ENCODE measurements at regions not wholly inside any gene's neighbourhood (a gene's known extent, or its start where the extent isn't known, plus 50 kb on each side); places are given as distances from the start of the nearest gene placed in this dataset.
"Not testable (repeated sequence)": the region's sequence is repeated elsewhere in the genome, so short reads cannot be mapped to it uniquely, and the experiment has no call there.

DNA sequence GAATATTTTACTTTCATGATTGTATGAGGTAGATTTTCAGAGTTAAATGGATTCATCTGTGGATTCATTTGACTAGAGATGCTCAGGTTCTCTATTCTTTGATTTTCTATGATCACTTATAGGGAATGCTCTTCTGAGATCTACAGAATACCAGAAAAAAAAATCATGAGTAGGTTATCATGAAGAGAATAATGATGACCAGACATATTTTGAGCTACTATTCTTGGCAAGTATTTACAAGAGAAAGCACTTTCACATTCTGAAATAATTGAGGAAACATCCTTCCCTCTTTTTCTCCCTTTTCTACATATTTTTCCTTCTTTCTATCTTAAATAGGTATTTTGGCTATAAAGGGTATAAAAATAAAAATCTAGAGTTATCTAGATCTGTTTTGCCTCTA is 543.0 kb upstream of the TUSC1 start:
- DNase-seq = no peak

DNA sequence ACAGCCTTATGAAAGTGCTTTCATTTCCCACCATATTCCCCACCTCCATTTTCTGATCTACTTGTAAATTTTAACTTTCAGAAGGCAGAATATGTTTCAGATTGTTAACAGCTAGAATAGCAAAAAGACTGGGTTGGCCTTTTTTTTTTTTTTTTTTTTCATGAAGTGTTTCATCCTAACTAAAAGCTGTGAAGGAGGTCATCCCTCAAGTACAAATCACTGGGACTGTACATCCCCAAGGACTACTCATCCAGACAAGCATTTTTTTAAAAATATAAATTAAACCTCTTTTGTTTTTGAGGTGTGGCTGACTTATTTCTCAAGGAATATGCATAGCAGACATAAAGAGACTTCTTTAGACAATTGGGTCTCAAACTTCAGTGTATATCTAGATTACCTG is 542.1 kb upstream of the TUSC1 start:
- DNase-seq = no peak

DNA sequence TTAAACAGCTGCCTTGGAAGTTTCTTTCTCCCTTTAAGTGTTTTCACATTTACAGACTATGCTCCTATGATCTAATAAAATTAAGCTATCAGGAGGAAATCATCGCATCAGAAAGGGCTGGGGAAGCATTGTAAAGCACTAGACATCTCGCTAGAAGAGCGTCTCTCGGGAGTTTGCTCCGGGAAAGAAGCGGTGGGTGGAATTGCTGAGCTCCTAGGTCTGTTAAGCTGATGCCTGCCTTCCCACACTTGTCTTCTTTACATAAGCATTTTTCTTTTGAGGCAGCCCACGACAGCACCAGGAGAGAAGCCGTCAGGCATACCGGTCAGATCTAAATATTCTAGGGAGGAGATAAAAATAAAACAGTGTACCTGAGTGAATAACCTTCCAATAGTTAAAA is 541.7 kb upstream of the TUSC1 start:
- DNase-seq = no peak

DNA sequence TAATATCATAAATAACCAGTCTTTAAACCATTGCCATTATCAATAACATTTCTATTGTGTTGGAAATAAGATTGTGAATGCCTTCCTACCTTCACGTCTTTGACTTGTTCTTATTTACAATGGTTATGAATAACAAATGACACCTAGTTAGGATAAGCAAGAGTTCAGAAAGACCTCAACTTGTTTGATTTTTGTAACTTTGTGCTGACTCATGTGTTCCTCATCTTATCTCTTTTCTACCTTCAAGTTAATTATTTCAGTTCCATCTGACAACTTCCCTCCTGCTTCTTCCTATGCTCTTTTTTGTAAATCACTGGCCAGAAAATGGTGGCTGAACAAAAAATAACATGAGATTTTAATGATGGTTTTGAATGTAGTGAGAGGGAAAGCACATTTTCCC is 538.5 kb upstream of the TUSC1 start:
- no peak for DNase-seq

DNA sequence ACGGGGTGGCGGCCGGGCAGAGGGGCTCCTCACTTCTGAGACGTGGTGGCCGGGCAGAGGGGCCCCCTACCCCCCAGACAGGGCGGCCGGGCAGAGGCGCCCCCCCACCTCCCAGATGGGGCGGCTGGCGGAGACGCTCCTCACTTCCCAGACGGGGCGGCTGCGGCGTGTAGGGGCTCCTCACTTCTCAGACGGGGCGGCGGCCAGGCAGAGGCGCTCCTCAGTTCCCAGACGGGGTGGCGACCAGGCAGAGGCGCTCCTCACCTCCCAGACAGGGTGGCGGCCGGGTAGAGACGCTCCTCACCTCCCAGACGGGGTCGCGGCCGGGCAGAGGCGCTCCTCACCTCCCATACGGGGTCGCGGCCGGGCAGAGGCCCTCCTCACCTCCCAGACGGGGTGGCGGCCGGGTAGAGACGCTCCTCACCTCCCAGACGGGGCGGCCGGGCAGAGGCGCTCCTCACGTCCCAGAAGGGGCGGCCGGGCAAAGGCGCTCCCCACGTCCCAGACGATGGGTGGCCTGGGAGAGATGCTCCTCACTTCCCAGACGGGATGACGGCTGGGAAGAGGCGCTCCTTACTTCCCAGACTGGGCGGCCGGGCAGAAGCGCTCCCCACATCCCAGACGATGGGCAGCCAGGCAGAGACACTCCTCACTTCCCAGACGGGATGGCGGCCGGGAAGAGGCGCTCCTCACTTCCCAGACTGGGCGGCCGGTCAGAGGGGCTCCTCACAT is 536.6 kb upstream of the TUSC1 start:
- DNase-seq = not testable (repeated sequence)

DNA sequence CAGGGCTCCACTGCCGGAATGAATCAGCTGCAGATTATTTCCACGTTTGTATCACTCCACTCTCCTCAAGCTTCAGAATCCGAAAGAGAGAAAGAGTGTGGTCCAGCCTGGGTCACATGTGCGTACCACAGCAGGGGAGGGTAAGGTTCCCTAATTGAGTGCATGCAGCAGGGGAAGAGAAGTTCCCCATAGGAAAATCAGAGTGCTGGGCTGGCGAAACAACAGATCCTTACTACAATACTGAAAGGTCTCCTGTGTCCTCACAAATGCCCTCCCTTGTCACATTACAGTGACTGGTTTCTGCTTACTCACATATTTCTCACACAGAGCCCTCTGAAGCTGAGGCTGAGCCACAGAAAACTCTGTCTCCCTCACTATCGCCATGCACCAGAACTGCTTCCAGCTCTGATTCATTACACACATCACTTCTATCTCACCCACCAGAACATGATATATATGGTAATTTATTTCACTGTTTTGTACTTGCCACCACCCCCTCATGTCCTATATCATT is 532.2 kb upstream of the TUSC1 start:
- DNase-seq = peak; percentile 47

DNA sequence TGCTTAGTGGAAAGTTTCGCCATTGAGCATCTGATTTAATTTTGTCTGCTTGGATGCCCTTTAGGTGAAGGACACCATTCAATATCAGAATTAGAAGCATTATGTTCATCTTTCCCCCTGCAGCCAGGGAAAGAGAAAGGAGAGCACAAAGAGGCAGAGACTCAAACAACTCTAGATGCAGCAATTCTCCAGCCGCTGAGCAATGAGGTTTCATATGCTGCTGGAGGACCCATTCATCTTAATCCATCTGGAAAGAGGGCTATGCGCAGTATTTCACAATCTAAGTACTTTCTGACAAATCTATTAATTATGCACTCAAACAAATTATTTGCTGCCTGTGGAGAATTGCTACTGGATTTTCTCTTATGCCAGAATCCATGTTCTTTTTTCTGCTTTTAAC is 527.0 kb upstream of the TUSC1 start:
- DNase-seq = peak; percentile 11

DNA sequence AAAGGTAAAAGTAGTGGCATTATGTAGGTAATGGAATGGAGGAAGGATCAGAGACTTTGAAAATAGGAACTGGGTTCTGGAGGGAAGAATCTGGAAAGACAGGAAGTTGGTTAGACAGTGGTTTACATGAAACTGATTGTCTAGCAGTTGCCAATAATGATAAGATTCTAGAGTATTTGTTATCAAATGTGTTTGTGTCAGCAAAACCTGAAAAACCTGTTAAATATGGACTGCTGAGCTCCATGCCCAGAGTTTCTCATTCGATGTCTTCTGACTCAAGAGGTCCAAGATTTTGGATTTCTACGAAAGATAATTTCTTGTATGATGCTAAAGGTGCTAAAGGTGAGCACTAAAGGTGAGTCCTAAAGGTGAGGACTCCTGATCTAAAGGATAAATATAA is 515.0 kb upstream of the TUSC1 start:
- DNase-seq = no peak

DNA sequence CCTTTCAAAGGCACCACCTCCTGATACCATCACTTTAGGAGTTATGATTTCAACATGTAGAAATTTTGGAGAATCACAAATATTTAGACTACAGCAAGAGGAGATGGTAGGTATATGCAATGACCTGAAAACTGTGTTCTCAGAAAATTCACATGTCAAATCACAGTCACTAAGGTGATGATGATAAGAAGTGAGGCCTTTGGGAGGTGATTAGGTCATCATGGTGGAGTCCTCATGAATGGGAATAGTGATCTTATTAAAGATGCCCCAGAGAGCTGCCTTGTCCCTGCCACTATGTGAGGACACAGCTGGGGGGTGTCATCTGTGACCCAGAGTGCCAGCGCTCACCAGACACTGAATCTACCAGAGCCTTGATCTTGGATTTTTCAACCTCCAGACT is 513.5 kb upstream of the TUSC1 start:
- DNase-seq = no peak

DNA sequence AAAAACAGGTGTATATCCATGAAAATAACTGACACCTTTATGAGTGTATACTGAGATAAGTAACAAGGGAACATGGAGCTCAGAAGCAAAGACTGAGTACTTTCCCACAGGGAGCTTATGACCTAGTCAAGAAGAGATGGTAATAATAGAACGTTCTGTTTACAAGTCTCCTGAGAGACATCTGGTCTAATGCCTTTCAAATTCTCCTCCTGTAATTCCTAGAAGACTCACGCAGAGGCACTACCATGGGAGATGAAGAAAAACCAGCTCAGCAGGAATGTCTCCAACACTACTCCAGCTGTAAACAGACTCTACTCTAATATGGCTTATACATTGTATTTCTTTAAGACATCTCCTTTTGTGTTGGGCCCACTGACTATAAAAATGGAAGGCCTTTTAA is 503.6 kb upstream of the TUSC1 start:
- DNase-seq = no peak

DNA sequence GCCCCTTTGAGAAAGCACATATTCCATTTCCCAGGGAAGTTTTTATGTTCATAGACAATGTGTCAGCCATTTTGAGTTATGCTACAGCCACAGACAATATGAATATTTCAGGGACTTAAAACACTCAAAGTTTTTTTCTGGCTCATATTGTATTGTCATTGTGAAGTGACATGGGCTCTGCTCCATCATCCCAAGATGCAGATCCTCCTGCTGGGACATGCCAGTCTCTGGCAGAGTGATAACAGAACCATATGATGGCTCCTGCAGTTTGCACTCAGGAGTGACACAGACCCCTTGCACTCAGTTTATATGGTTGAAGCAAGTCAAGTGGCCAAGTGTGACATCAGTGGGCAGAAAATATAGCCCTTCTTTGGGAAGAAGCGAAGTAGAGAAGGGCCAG is 498.4 kb upstream of the TUSC1 start:
- no peak for DNase-seq

DNA sequence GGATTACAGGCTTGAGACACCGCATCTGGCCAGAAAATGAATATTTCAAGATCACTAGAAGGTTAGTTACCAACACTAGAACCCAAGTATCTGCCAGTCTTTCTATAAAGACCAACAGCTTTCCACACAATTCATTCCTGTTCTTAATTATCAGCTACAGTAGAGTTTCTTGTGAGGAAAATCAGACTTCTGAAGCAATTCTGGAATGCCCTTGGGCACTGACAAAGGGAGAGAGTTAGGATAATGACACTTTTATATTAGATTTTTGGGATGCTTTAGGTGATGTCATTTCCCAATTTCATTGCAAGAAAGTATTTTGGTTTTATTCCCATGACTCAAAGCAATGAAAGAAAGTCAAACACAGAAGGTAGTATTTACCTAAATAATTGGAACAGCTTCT is 497.0 kb upstream of the TUSC1 start:
- peak; percentile 81 for DNase-seq

DNA sequence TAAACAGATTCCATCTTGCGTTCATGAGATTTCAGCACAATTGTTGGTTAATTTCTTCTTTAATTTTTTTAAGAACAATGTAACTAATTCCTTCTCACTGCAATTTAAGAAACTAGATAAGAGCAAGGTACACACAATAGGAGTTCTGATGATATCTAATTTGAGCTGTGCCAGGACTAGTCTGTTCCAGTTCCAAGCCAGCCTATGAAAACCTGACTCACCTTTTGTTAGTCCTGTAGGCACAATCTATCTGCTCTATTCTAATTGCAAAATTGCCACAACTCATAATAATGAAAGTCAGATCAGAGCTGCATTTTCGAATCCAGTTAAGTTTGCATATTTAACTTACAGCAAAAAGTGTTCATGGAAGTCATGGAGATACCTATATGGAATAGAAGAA is 494.1 kb upstream of the TUSC1 start:
- DNase-seq = no peak

DNA sequence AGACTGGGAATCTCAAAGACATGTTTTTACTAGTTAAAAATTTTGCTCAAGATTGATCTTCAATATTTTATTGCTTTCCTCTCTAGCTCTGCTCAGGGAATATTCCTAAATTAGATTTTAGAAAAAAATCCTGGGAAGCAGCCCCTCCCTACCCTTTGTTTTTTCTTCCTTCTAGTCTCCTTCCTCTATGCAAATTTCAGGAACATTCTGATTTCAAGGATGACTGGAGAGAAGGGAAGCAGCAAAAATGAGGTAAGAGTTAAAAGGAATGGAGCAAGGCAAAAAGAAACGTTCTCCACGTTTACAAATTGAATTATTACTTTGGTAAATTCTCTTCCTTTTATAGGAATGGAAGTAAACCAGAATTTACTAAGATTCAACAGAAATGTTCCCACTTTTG is 493.4 kb upstream of the TUSC1 start:
- DNase-seq = no peak

DNA sequence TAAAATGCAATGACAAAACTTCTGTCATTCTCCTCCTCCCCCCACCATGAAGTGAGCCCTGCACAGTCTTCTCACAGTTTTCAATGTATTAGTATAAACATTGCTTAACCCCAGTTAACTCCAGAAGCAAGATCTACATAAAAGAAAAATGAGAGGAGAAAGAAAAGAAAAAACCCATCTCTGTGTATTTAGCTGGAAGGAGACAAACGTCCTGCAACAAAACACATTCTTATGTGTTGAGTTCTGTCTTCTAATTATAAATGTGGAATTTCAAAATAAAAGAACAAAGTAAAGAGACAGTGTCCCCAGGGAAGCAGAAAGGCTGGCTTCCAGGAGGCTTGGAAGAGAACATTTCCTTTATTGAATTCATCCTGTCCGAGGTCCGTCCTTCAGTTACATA is 491.9 kb upstream of the TUSC1 start:
- peak; percentile 74 for DNase-seq

DNA sequence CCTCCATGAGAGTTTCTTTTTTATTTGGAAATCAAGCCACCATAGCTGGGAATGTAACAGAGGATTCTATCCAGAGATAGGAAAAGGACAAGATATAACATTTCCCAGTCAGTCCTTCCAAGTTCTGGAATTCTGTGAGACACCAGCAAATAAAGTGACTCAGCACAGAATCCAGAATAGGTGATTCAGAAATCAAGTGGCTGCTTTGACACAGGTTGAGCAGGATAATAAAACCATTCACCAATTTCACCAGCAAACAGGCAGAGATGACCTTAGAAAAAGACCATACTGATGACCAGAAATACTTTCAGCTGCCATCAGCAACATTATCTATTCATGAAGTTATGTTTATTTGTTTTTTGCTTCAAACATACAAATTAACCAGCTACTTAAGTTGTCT is 491.5 kb upstream of the TUSC1 start:
- DNase-seq = peak; percentile 46

DNA sequence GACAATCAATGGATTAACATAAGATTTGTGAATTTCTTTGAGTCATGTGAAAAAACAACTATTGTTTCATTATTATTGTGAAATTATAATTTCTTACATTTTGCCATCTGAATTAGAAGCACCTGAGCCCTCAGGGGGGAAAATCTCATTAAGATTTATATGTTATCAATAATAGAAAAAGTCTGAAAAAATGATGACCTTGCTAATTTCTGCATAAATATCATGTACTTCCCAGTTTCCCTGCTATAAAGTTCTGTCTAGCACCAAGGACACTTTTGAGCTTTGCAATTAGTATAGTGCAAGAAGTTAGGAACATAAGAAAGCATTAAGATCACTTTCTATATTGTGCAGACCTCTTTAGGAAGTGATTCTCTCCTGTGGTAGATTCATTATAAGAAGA is 488.3 kb upstream of the TUSC1 start:
- DNase-seq = no peak

DNA sequence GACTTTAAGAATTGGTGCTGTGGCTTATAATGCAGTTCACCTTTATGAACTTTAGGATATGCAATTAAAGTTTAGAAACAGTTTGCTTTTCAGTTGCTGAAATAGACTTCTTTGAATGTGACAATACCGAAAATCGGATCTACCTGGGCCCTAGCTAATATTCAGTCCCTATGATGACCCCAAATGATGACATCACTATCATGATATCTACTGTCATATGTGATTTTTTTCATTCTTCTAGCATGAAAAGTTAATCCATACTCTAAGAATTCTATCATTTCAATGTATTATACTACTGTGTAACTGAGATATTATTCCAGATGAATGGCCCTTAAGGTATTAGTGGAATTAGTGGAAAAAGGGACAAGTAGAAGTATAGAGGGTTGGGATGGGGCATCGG is 487.2 kb upstream of the TUSC1 start:
- DNase-seq = no peak

DNA sequence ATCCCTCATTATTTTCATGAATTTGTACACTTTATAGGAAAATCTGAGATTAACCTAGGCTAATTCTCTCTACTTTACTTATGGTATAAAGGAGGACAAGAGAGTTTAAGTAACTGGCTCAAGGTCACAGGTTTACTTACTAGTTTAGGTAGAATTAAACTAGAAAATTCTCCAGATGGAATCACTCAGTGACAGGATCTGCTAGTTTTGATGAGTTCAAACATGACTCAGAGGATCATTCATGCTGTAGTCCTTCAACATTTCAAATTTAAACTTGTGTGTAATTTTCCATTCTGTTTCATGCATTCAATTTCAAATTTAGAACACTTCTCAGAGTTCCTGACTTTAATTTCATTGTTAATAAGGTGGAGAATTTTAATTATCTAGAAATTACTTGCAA is 485.7 kb upstream of the TUSC1 start:
- peak; percentile 54 for DNase-seq

DNA sequence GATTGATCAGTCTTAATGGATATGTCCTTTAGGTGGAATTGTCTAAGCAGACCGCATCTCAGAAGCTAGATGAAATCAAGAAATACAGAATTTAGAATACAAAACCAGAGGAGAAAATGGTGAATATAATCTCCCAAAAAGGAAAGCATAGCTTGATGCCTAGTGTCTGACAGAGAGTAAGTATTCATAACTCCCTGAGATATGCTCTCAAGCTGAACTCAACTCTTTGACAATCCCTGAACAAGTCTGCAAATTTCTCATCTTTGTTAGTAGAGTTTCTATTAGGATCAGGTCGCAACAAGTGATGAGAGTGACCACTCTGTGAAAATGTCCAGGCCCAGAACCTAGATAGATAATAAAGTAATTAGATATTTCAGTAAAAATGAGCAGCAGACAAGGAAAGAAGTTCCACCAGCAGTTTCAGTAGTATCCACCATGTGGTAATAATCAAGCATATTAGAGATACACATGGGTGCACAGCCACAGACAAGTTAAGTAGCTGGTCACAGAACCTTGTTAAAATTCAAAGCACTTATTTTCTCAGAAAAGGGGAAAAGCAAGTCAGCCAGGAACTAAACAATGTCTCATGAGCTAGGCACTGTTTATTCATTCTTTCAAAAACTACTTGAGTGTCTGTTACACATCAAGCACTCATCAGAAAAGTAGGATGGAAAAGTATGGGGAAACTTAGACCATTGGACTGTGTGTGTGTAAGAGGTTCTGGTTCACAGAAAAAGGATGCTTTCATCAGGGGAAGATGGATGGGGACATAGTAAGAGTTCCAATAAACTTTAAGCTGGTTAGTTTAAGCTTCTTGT is 481.5 kb upstream of the TUSC1 start:
- DNase-seq = peak; percentile 35

DNA sequence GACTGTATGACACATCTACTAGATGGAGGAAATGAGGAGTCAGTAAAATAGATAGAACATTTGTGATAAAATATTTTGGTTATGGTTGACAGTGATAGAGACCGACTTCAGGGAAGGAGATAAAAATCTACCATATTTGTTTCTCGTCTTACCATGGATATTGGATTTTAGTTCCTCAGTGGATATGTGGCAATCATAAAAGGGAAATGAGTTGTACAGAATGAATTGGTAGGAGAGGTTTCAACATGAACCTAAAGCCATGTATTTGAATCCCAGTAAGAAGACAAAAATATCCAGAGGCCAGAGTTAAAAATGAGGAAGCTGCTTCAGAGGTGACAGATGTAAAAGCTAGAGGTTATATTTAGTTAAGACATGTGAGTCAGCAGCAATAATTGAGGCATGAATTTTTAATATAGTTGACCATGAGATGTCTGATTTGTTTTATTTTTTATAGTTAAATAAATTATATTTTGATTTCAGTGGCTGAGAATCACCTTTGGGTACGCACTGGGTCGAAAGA is 480.4 kb upstream of the TUSC1 start:
- no peak for DNase-seq

DNA sequence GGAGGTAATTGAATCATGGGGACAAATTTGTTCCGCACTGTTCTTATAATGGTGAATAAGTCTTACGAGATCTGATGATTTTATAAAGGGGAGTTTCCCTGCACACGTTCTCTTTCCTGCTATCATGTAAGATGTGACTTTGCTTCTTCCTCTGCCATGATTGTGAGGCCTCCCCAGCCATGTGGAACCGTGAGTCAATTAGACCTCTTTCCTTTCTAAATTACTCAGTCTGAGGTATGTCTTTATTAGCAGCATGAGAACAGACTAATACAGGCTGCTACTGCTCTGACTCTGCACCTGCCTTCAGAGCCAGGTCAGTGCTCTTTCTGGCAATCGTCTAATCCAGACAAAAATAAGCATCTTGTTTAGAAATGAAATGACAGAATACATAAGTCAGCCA is 479.2 kb upstream of the TUSC1 start:
- DNase-seq = no peak

DNA sequence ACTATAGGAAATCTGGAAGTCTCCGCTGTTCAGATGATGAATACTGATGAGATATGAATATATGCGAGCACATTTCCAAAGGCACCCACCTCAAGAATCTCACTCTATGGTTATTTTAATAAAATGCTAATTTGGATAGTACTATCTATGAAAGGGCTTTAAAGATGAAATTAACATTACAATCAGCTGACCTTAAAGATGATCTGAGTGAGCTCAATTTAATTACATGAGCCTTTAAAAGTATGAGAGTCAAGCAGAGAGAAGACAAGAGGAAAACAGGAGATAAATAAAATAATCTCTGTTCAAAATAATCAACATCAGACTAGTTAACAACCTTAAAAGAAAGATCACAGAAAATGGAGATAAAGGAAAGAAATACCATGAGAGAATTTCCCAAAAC is 474.1 kb upstream of the TUSC1 start:
- no peak for DNase-seq

DNA sequence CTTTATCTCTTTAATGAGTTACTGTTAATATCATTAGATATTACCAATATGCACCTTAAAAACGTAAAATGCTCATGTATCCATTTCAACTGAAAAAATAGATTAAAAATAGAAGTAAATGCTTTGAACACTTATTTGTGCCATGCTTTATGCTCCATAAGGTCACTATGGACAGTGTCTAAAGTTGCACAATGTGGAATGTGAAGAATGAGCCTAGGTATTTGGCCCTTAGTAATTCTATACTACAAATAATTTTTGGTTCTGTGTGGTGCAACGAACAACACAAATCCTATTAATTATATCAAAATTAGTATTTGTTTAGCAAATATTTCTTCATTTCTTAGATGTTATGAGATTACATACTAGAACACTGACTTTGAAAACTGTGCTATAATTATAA is 469.9 kb upstream of the TUSC1 start:
- no peak for DNase-seq

All from fibroblast of skin of right quadriceps (primary cell).